IPS-NIHi7 (cell line): ENCODE measurements at regions not wholly inside any gene's neighbourhood (a gene's known extent, or its start where the extent isn't known, plus 50 kb on each side); places are given as distances from the start of the nearest gene placed in this dataset.

Experiments
- DNase-seq: peaks from one replicate; pipeline ENCODE4 v3.0.0; 2012; ENCODE audit warnings: mixed read lengths; ENCODE audit errors: extremely low spot score

DNA sequence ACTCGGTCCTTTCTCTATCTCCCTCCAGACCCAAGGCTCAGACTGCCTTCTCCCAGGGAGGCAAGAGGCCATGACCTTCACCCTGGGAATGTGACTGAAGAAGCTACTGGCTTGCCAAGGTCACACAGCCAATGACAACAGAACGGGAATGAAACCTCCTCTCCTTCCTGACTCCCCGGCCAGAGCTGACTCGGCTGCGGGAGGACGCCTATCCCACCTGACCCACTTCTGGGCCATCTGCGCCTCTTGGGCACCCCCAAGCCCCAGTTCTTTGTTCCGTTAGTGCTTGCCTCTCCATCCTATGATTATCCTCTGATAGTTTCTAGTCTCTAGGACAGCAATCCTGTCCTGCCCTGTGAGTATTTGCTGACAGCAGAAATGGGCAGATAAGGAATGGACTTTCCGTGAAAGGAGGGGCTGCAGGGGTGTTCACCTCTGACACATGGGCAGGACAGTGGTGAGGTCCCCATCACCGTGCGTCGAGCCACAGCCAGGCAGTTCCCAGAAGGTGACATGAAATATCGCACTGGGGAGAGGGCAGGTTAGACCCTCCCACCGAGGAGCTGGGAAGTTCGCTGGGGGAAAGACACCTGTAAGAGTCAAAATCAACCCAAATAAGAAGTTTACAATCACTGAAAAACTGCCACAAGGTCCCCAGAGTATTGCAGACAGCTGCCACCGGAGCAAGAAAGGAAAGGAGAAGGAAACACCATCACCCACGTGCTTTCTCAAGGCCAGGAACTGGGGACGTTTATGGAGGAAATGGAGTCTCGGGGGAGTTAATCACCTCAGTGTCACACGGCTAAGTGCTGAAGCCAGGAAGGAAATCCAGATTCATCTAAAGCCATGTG, 63.0 kb downstream of the INSIG1 start:
- no peak for DNase-seq

DNA sequence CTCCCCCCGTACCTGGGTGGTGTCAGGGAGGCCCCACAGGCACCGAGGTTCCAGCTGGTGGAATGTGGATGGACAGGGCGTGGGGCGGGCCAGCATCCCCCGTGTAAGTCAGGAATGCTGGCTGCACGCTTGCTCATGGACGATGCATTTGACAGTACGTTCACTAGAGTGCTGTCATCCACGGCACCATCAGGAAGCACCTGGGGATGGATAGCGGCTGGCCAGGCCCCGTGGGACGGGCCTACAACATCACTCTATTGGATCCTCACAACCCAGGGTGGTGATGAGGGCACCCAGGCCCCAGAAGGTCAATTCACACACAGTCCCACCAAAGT, 63.6 kb downstream of the INSIG1 start:
- no peak for DNase-seq

DNA sequence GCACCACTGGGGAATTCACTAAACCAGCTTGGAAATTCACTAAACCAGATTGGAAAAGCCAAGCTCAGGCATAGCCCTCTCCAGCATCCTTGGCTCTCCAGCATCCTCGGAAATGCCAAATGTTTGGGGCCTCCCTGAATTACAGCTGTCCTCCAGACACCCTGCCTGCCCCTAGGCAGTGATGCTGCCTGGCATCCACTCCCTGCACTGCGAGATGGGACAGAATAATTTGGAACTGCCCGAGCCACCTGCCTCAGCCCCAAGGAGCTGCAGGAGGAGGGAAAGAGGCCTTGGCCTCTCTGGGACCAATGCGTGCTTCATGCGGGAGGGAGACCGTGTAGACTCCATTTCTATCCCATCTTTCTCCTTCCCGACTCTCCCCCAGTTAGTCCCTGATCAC, 64.3 kb downstream of the INSIG1 start:
- DNase-seq = no peak

DNA sequence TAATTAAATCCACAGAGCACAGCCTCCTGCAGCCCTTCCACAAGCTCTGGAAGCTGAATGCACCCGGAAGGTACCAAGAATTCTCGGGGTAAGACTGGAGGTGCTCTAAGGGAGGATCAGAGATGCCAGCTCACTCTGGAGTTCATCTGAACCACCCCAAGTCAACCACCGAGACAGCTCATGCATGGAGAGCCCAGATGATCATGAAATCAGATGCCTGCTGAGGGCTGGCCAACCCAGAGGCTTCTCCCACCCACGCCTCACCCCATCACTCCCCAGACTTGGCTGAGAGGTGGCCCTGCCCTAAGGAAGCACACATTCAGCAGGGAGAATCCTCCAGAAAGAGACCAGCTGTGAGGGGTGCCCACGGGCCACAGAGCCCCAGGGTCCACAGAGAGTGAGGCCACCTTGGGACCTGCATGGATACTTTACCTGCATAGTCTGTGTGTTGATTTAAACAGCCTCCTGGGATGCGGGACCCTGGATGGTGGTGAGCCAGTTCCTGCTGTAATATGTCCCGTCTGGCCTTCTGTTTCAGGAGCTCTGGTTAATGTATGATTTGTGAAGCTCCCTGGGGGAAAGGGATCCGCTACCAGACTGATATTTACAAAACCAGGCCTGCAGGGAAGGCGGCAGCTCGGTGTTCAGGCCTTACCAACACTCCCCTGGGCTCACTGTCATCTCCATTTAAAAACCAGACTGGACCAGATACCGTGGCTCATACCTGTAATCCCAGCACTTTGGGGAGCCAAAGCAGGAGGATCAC, 64.9 kb downstream of the INSIG1 start:
- DNase-seq = no peak

DNA sequence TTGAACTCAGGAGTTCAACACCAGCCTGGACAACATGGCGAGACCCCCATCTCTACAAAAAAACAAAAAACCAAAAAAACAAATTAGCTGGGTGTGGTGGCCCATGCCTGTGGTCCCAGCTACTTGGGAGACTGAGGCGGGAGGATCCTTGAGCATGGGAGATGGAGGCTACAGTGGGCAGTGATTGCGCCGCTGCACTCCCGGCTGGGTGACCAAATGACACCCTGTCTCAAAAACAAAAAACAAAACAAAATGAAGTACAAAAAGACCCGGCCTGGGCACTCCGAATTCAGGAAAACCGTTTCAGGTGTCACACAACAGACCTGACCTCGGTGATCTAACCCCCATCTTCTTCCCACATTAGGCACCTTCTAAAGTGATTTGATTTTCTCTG, 65.5 kb downstream of the INSIG1 start:
- no peak for DNase-seq

DNA sequence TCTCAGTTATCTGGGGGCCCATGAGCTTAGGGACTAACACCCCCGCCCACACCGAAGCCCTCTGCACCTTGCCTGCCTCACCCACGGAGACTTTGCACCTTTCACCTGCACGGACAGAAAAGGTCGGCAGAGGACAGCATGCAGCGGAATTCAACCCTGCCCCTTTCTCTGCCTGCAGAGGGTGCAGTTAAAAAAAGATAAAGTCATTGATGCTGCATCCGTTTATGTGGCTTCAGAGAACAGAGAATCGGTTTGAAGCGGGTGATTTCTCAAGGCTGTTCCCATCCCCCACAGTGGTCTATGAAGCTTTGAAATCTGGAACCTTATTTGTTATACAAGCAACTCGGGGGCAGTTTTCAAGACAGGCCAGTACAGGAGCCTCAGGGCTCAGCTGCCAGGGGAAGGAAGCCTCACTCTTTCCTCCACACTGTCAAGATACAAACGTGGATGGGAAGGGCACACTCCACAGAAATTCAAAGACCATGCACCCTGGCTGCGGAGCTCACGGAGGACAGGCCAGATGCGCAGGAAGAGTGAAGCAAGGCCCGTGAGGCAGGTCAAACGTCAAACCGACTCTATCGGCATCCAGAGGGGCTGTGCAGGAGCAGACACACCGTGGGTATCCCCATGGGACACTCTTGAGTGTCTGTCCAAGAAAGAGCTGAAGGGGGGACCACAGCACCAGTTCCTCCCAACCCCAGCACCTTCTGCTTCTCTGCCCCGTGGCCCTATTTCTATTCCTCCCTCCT, 66.3 kb downstream of the INSIG1 start:
- no peak for DNase-seq

DNA sequence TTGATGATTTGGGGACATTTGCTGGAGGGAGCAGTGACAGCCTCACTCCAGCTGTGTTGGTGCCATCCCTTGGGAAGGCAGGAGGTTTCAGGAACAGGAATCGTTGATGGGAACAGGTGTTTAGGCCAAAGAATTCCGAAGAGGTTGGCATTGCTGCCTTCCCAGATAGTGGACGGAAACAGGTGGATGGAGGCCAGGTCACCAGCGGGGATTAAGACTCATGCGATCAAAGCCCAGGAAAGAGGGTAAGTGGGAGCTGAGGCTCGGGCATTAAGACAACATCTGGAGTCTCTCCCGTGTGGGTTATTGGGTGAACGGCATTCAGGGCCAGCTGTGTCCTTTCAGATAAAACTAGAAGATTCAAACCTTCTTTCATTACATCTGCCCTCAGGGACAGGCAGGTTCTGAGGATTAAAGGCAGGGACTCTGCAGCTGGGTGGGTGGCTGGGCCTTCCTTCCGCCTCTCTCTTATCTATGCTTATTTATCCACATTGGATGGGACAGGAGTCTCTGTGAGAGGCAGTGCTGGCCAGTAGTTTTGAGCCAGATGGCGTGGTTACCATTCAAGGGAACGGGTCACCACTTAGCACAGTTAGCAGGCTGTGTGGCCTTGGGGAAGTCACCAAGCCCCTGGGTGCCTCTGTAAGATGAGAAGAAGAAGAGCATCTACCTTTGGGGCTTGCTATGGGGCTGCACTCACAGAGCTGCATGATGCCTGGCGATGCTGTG, 67.6 kb downstream of the INSIG1 start:
- DNase-seq = no peak

DNA sequence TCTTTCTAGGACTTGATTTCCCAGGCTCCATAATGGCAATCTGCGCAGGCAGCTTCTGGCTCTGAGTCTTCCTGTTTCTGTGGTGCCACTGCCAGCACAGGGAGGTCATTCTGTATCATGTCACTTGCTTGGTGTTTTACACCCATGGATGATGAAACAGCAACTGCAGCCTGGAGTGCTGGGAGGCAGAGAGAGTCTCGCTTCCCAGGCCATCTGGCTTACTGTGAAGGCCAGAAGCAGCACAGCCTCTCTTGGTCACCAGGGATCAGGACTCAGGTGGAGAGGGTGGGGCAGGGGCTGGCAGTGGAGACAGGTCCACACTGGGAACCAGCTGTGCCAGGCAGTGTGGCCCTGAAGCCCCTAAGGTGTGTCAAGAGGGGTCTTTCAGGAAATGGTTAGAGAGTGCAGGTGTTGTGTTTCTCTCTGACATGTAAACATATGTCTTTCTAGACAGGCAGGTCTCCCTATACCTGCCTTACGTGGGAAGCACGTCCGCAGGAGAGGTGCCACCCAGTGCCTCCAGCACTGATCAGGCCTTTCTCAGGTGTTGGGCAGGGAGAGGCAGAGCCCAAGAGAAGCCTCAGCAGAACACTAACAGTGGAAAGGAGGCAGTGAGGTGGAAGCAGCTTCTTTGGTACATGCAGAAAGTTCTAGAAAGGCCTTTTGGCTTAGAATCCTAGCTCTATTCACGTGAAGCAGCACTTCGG, 71.4 kb downstream of the INSIG1 start:
- no peak for DNase-seq

DNA sequence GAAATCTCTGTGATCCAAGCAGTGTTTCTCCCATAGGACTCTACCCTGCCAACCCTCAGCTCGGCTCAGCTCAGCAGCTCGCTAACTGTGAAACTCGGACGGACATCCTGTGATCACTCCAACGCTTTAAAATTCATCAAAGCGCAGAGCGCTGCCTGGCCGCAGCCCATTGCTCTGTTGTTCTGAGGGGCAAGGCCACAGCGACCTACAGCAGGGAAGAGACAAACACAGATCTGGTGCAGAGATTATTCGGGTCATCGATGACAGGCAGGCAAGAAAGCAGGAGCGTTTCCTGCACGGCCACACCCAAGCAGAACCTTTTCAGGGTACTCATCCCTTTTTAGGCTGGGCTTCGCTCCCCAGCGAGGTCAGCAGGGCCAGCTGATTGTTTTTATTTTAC, 72.1 kb downstream of the INSIG1 start:
- DNase-seq = no peak

DNA sequence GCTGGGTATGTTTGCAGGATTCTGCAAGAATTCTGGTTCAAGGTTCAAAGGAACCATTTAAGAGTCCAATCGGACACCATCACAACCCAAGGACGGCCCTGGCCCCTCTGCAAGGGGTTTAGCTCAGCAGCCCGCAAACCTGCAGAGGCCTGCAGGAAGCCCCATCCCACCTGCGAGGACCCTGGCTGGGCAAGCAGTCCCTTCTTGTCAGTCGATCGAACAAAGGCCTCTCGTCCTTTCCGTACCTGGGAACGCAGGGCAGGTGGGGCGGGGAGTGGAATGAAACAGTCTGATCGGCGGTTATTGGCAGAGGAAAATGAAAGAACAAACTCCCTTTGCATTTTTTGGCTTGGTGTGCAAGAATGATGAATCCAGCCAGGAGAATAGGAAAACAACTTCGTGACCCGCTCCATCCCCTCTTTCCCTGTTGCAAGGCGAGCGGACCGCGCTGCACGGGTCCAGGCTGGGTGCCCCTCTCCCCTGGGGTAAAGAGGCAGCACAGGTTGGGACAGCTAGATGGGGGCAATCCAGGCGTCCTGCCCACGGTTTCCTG, 73.7 kb downstream of the INSIG1 start:
- no peak for DNase-seq

DNA sequence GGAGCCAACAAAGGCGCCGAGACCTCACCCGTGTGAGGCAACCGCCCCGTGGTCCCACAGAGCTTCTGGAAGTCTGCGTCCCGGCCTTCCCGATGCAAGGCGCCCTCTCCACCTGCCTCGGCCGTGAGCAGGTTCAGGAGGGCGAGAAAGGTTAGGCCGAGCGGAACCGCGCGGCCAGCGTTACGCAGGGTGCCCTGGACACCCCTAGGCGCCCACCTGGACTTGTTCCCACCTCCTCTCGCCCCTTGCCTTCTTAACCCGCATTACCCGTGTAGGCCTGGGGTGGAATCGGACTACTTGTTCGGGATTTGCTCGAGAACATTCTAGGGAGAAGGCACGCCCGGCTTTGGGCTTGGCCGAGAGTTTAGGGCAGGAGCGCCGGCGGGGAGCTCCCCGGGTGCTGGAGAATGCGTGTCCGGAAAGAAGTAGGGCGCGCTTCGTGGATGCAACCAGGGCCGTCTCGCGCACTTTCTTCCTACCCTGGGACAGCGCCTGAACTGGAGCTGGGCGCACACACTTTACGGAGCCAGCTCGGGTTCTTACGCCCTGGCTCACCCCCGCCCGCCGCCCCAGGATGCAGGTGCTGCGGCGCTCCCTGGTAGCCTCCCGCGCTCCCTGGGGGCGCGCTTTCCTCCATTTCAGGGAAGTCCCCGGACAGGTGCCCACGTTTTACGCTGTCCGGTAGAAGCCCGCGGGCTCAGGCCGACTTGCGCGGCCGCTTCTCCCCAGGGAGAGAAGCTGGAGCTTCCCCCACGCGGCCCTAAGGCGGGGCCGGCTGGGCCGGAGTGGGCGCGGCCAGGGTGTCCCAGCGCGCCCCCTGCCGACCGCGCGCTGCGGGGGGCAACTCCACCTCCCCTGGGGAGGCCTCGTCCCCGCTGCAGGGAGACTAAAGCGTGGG, 74.5 kb downstream of the INSIG1 start:
- DNase-seq = no peak

DNA sequence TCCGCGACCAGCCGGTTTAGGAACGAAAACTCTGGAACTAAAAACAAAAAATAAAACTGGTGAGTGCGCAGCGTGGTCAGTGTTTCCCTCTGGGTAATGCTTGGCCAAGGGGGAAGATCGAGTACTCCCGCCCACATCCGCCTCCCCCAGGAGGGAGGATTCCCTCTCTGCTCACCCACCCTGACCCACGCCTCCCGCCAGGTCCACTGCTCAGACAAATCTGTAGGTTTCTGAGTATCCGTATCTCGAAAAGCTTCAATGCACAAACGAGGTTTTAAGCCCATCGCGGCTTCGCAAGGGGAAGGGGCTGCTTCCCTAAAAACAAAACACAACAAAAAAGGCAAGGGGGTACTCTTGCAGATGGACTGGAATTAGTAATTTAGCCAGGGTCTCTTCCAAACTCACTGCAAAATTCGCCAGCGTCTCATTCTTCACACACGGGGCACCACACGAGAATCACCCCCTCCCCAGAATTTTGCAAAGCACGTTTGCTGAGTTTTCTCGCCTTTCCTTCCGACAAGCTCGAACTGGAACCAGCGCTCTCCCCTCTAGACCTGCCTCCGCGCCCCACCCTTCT, 75.2 kb downstream of the INSIG1 start:
- DNase-seq = no peak

DNA sequence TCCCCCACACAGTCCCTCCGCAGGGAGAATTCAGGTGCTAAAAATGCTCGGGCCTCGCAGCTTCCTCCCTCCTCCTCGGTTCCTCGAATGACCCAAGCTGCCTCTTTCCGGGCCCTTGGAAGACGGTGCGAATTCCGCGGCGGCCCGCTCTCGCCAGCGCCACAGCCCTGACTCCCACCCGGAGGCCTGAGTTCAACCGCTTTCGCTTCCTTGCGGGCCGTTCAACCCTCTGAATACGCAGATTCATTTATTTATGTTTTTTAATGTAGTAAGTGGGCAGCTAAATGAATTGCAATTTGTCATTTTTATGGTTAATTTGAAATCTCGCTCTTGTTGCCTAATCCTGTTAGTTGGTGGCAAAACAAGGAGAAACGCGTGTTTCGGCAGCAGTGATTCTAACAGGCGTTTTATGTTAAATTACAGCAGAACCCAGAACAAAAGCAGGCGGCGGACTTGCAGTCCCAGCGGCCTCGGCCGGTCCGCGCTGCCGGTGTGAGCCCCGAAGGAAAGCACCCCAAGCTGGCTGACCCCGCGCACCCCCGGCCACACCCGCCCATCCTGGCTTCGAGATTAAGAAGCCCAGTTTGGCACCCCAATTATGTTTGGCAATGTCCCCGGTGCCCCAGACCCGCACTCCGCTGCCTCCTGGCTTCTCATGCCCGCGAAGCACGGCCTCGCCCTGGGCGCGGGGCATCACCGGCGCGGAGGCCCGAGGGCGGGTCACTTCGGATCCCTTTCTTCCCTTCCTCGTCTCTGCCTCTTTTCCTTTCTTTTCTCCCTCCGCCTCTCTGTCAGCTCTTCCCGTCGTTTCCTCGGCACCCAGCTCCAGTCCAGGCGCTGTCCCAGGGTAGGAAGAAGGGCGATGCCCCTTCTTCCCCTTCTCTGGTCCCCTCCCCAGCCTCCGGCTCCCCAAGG, 75.9 kb downstream of the INSIG1 start:
- DNase-seq = no peak

DNA sequence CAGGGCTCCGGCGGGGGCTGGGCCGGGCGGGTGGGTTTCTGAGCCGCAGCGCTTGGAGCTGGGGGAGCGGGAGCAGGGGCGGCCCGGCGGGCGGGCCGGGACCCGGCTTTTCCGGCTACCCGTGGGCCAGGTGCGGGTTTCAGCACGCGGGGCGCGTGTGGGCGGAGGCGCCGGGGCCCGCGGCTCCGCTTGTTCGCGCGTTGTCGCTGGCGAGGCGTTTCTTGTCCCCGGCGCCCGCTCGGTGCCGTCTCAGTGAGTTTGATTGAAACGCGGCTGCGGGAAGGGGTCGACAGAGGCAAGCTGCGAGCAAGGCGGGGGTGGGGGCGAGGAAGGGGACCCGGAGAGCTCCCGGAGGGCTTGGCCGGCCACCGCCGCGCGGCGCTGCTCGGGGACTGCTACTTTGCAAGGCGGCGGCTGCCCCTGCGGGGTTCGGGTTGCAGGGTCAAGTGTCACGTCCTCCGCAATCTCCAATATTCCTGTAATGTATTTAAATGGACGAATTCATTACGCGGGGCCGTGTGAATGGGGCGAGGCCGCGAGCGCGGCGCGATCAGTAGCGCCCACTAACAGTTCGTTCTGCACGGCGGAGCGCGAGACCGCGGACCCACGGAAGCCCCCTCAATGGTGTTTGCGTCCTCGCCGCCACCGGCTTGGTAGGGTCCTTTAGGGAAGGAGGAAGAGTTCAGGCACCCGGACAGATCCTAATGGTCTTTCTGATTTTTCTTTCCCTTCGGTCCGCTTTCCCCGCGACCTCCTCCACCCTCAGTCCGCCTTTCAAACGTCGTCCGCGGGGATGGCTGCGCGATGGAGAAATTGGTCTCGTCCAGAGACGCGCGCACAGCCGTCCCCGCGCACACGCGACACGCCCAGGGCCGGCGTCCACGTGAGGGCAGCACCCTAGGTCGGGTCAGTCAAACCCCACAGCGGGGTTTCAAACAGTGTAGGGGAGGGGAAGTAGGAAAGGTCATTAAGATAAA, 76.9 kb downstream of the INSIG1 start:
- no peak for DNase-seq

DNA sequence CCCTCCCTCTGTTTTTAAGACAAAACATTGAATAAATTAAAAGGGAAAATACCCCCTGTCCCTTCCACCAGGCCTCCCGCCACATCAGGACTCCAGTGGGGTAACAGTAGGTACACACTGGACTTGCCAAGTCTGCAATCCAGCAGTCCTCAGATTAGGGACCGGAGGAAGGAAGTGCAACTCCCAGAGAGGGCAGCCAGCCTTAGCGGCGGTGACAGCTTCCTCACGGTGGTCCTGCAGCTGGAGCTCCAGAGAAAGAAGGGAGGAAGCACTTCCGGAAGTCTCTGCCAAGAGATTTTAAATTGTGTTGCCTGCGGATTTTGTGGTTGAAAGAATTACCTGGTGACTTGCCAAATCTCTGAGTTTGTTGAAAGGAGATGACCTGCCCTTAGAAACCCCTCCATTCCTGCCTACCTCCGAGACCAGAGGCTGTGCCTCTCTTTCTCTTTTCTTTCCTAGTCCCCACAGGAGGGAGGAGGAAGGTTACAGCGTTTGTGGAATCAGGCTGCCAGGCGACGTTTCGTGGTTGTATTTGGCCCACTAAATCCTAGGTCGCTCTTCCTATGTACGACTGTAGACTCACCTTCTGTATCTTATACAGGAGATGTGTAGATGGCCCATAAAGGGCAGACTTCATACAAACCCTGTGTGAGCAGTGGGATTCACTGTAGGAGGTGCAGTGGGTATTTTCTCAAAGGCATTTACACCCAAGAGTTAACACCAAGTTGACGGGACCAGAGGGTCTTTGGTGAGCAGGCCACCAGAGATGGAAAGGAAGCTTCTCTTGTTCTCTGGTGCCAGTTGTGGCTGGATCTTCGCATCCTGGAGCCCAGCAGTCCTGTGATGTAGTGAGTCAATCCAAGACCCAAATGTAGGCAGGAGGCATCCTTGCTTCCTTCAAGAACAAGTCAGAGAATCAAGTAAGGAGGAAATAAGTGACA, 77.9 kb downstream of the INSIG1 start:
- no peak for DNase-seq
